Ovary (tissue), 3 donors: ENCODE measurements at regions not wholly inside any gene's neighbourhood (a gene's known extent, or its start where the extent isn't known, plus 50 kb on each side); places are given as distances from the start of the nearest gene placed in this dataset.

Source experiments
- POLR2A ChIP-seq: fragments of 450-650 bp; IDR thresholded peaks from one replicate; pipeline ENCODE4 v1.6.1; 2017; ENCODE audit warnings: antibody characterized with exemption, mild to moderate bottlenecking, moderate library complexity
- TF ChIP-seq, protein P1 (sequence below), 3 donors: fragments of 450-650 bp in 2 of 3; fragments of 200-600 bp in 1 of 3; IDR thresholded peaks; one replicate each; pipeline versions ENCODE4 v1.5.1 to v1.8.0; 2016 to 2022; ENCODE audit warnings: antibody characterized with exemption in 3 of 3, mild to moderate bottlenecking in 1 of 3
- donor health status: DM: no; HTN: no; CAD: no.

DNA sequence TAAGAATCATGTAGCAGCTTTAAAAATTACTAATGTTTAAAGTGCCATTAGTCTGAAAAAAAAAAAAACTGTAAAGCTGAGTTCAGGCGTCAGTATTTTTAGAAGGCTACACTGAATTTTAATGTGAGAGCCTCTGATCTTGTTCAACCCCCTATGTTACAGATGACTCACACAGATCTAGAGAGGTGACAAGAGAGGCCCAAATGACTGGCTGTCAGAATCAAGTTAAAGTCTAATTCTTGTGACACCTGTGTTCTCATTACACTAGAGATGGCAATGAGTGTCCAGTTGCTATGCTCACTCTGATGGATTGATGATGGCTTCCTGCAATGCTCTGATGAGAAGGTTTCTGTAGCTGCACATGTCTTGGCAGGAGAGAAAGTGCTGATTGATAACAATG is 203.5 kb upstream of the OBI1 start:
- TF ChIP-seq, protein P1, sequence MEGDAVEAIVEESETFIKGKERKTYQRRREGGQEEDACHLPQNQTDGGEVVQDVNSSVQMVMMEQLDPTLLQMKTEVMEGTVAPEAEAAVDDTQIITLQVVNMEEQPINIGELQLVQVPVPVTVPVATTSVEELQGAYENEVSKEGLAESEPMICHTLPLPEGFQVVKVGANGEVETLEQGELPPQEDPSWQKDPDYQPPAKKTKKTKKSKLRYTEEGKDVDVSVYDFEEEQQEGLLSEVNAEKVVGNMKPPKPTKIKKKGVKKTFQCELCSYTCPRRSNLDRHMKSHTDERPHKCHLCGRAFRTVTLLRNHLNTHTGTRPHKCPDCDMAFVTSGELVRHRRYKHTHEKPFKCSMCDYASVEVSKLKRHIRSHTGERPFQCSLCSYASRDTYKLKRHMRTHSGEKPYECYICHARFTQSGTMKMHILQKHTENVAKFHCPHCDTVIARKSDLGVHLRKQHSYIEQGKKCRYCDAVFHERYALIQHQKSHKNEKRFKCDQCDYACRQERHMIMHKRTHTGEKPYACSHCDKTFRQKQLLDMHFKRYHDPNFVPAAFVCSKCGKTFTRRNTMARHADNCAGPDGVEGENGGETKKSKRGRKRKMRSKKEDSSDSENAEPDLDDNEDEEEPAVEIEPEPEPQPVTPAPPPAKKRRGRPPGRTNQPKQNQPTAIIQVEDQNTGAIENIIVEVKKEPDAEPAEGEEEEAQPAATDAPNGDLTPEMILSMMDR (IDR thresholded peaks at IDR 0.05) = no peak
- no peak for TF ChIP-seq POLR2A
